Gastroesophageal sphincter (tissue), 3 donors: ENCODE measurements at regions not wholly inside any gene's neighbourhood (a gene's known extent, or its start where the extent isn't known, plus 50 kb on each side); places are given as distances from the start of the nearest gene placed in this dataset.

Experiments used
- POLR2A ChIP-seq, 2 donors: fragments of 450-650 bp; IDR thresholded peaks; one replicate each; pipeline ENCODE4 v1.6.1; 2017; ENCODE audit warnings: antibody characterized with exemption in 2 of 2, mild to moderate bottlenecking in 2 of 2, moderate library complexity in 1 of 2
- TF ChIP-seq, protein P1 (sequence below), 4 experiments: fragments of 200-600 bp in 2 of 4; fragments of 450-650 bp in 2 of 4; sonication (generic) in 1 of 4; IDR thresholded peaks; one replicate each; pipeline ENCODE4 v1.5.1; 2017 to 2019; ENCODE audit warnings: antibody characterized with exemption in 4 of 4, mild to moderate bottlenecking in 2 of 4, moderate library complexity in 2 of 4

DNA sequence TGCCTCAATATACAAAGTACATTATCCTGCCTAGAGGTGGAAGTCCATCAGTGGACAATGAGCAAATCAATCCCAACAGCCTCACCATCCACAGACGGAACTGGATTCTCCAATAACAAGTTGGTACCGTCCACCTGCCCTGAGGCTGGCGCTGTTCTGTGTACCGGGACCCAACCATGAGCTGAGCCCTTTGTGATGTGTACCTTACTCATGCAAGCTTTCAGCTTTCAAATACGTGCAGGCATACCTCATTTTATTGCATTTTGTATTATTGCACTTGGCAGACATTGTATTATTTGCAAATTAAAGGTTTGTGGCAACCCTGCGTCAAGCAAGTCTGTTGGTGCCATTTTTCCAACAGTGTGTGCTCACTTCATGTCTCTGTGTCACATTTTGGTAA lies 476.0 kb upstream of the MKI67 start:
- no peak for TF ChIP-seq POLR2A (IDR thresholded peaks at IDR 0.05)
- TF ChIP-seq, protein P1, sequence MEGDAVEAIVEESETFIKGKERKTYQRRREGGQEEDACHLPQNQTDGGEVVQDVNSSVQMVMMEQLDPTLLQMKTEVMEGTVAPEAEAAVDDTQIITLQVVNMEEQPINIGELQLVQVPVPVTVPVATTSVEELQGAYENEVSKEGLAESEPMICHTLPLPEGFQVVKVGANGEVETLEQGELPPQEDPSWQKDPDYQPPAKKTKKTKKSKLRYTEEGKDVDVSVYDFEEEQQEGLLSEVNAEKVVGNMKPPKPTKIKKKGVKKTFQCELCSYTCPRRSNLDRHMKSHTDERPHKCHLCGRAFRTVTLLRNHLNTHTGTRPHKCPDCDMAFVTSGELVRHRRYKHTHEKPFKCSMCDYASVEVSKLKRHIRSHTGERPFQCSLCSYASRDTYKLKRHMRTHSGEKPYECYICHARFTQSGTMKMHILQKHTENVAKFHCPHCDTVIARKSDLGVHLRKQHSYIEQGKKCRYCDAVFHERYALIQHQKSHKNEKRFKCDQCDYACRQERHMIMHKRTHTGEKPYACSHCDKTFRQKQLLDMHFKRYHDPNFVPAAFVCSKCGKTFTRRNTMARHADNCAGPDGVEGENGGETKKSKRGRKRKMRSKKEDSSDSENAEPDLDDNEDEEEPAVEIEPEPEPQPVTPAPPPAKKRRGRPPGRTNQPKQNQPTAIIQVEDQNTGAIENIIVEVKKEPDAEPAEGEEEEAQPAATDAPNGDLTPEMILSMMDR (IDR thresholded peaks at IDR 0.05), result no peak
